CD4-positive, CD25-positive, alpha-beta regulatory T cell (primary cell): ENCODE measurements at regions not wholly inside any gene's neighbourhood (a gene's known extent, or its start where the extent isn't known, plus 50 kb on each side); places are given as distances from the start of the nearest gene placed in this dataset.

Experiments
- ATAC-seq, 2 donors: fragments of 150-1000 bp; cut with Tn5 transposase; one replicate each; pipeline ENCODE4 v1.10.0; 2021; ENCODE audit warnings: low read depth in 2 of 2, moderate number of reproducible peaks in 2 of 2, moderate library complexity in 1 of 2
- DNase-seq, 3 donors: peaks; one replicate each; pipeline versions ENCODE4 v3.0.0 to v3.0.0-alpha.2; 2012 to 2022; ENCODE audit warnings: mixed read lengths in 1 of 3
- H3K27ac ChIP-seq: one replicate; pipeline ENCODE4 v1.7.0; 2013; ENCODE audit warnings: mild to moderate bottlenecking, low read length; ENCODE audit not compliant: insufficient read depth, poor library complexity, severe bottlenecking
- H3K27me3 ChIP-seq: one replicate; pipeline ENCODE4 v1.7.0; 2013; ENCODE audit warnings: low read length; ENCODE audit not compliant: control insufficient read depth, insufficient read depth
- H3K36me3 ChIP-seq: one replicate; pipeline ENCODE4 v1.7.0; 2013; ENCODE audit warnings: mild to moderate bottlenecking, low read length, moderate library complexity; ENCODE audit not compliant: control insufficient read depth, insufficient read depth
- H3K4me1 ChIP-seq: 2 replicates; pipeline ENCODE4 v1.7.0; 2013; ENCODE audit warnings: mild to moderate bottlenecking, low read length; ENCODE audit not compliant: insufficient read depth, control insufficient read depth, poor library complexity, severe bottlenecking
- H3K4me3 ChIP-seq: one replicate; pipeline ENCODE4 v1.7.0; 2013; ENCODE audit warnings: low read depth, mild to moderate bottlenecking, low read length, moderate library complexity
- H3K9me3 ChIP-seq, 2 experiments: 1 replicate in 1 of 2; 2 replicates in 1 of 2; pipeline ENCODE4 v1.7.0; 2013; ENCODE audit warnings: low read length in 2 of 2, mild to moderate bottlenecking in 1 of 2, moderate library complexity in 1 of 2; ENCODE audit not compliant: control insufficient read depth in 2 of 2
- H3K27ac Mint-ChIP-seq, 3 donors: one replicate each; pipeline ENCODE4 v1.8.0; 2020 to 2022; ENCODE audit warnings: mild to moderate bottlenecking in 3 of 3, mixed read lengths in 3 of 3, moderate library complexity in 2 of 3
- H3K27me3 Mint-ChIP-seq: one replicate; pipeline ENCODE4 v1.8.0; 2022; ENCODE audit warnings: mild to moderate bottlenecking, mixed read lengths
- H3K36me3 Mint-ChIP-seq: one replicate; pipeline ENCODE4 v1.8.0; 2020; ENCODE audit warnings: mixed read lengths
- H3K4me1 Mint-ChIP-seq, 4 donors: one replicate each; pipeline ENCODE4 v1.8.0; 2020 to 2022; ENCODE audit warnings: mixed read lengths in 4 of 4, mild to moderate bottlenecking in 1 of 4
- H3K4me3 Mint-ChIP-seq, 4 donors: one replicate each; pipeline ENCODE4 v1.8.0; 2020 to 2022; ENCODE audit warnings: mild to moderate bottlenecking in 4 of 4, mixed read lengths in 4 of 4, moderate library complexity in 3 of 4
- H3K9me3 Mint-ChIP-seq, 7 donors: one replicate each; pipeline ENCODE4 v1.8.0; 2020 to 2022; ENCODE audit warnings: mixed read lengths in 7 of 7, mild to moderate bottlenecking in 3 of 7, moderate library complexity in 2 of 7

GRCh38 chr10:130775311-130775710 is 536.2 kb downstream of the TCERG1L start:
- Mint-ChIP-seq H3K36me3 (no peaks in the 10 kb centered on the region), H3K4me3 (no peak overlapping the region), H3K27ac (no peak overlapping the region), H3K4me1 (no peaks in the 10 kb centered on the region), H3K9me3 (peaks cover 0 to 2% (median 0%) of the 10 kb centered on the region in 7 donors), H3K27me3 (no peaks in the 10 kb centered on the region)
- ATAC-seq (no peak), DNase-seq (no peak)
- Histone ChIP-seq H3K4me1 (no peaks in the 10 kb centered on the region), H3K27me3 (no peaks in the 10 kb centered on the region), H3K36me3 (no peaks in the 10 kb centered on the region), H3K9me3 (no peaks in the 10 kb centered on the region), H3K4me3 (no peak overlapping the region), H3K27ac (no peak overlapping the region)

- Histone ChIP-seq H3K4me3 (no peak overlapping the region), H3K36me3 (no peaks in the 10 kb centered on the region), H3K4me1 (no peaks in the 10 kb centered on the region), H3K27ac (no peak overlapping the region), H3K9me3 (no peaks in the 10 kb centered on the region), H3K27me3 (no peaks in the 10 kb centered on the region)
- Mint-ChIP-seq H3K9me3 (peaks cover 0 to 2% (median 0%) of the 10 kb centered on the region in 7 donors), H3K4me3 (no peak overlapping the region), H3K4me1 (no peaks in the 10 kb centered on the region), H3K36me3 (no peaks in the 10 kb centered on the region), H3K27ac (no peak overlapping the region), H3K27me3 (no peaks in the 10 kb centered on the region)
- ATAC-seq (no peak), DNase-seq (no peak)
Measured at GRCh38 chr10:130776724-130777123, 534.8 kb downstream of the TCERG1L start.

- ATAC-seq (no peak), DNase-seq (no peak)
- H3K36me3 Mint-ChIP-seq, result no peaks in the 10 kb centered on the region
- H3K4me1 ChIP-seq, result no peaks in the 10 kb centered on the region
- H3K9me3 ChIP-seq, result no peaks in the 10 kb centered on the region
- H3K4me3 Mint-ChIP-seq, result no peak overlapping the region
- no peak overlapping the region for H3K27ac Mint-ChIP-seq
- no peaks in the 10 kb centered on the region for H3K36me3 ChIP-seq
- H3K27me3 ChIP-seq, result no peaks in the 10 kb centered on the region
- no peaks in the 10 kb centered on the region for H3K4me1 Mint-ChIP-seq
- H3K27ac ChIP-seq, result no peak overlapping the region
- no peaks in the 10 kb centered on the region for H3K27me3 Mint-ChIP-seq
- H3K4me3 ChIP-seq, result no peak overlapping the region
- H3K9me3 Mint-ChIP-seq, result peaks cover 0 to 2% (median 0%) of the 10 kb centered on the region in 7 donors
Measured at GRCh38 chr10:130777507-130778165, 533.9 kb downstream of the TCERG1L start.

- ATAC-seq (no peak), DNase-seq (no peak)
- H3K27me3 ChIP-seq, result no peaks in the 10 kb centered on the region
- H3K4me3 Mint-ChIP-seq, result no peak overlapping the region
- no peak overlapping the region for H3K27ac Mint-ChIP-seq
- no peaks in the 10 kb centered on the region for H3K9me3 Mint-ChIP-seq
- H3K36me3 Mint-ChIP-seq, result no peaks in the 10 kb centered on the region
- no peak overlapping the region for H3K4me3 ChIP-seq
- H3K27ac ChIP-seq, result no peak overlapping the region
- no peaks in the 10 kb centered on the region for H3K9me3 ChIP-seq
- H3K36me3 ChIP-seq, result no peaks in the 10 kb centered on the region
- H3K4me1 Mint-ChIP-seq, result no peaks in the 10 kb centered on the region
- no peaks in the 10 kb centered on the region for H3K27me3 Mint-ChIP-seq
- no peaks in the 10 kb centered on the region for H3K4me1 ChIP-seq
Measured at GRCh38 chr10:130778166-130778545, 533.4 kb downstream of the TCERG1L start.

GRCh38 chr10:130780763-130781162 is 530.8 kb downstream of the TCERG1L start:
- Mint-ChIP-seq H3K36me3 (no peaks in the 10 kb centered on the region), H3K27me3 (no peaks in the 10 kb centered on the region), H3K9me3 (no peaks in the 10 kb centered on the region), H3K27ac (no peak overlapping the region), H3K4me1 (no peaks in the 10 kb centered on the region), H3K4me3 (no peak overlapping the region)
- no peak overlapping the region for H3K4me3 ChIP-seq
- H3K27ac ChIP-seq, result no peak overlapping the region
- ATAC-seq (no peak), DNase-seq (no peak)
- no peaks in the 10 kb centered on the region for H3K4me1 ChIP-seq
- H3K36me3 ChIP-seq, result no peaks in the 10 kb centered on the region
- H3K27me3 ChIP-seq, result no peaks in the 10 kb centered on the region
- no peaks in the 10 kb centered on the region for H3K9me3 ChIP-seq

- no peak for ATAC-seq
- Histone ChIP-seq H3K4me3 (no peak overlapping the region), H3K27me3 (no peaks in the 10 kb centered on the region), H3K9me3 (no peaks in the 10 kb centered on the region), H3K4me1 (no peaks in the 10 kb centered on the region), H3K36me3 (no peaks in the 10 kb centered on the region), H3K27ac (no peak overlapping the region)
- Mint-ChIP-seq H3K4me3 (no peak overlapping the region), H3K36me3 (no peaks in the 10 kb centered on the region), H3K4me1 (no peaks in the 10 kb centered on the region), H3K9me3 (no peaks in the 10 kb centered on the region), H3K27me3 (no peaks in the 10 kb centered on the region), H3K27ac (peak overlapping the region in 1 of 3 donors; percentile 10)
- no peak for DNase-seq
Measured at GRCh38 chr10:130781206-130781605, 530.3 kb downstream of the TCERG1L start.

- Histone ChIP-seq H3K4me1 (no peaks in the 10 kb centered on the region), H3K27me3 (no peaks in the 10 kb centered on the region), H3K9me3 (no peaks in the 10 kb centered on the region)
Measured at GRCh38 chr10:130781623-130782022, 529.9 kb downstream of the TCERG1L start.

GRCh38 chr10:130782467-130782866 is 529.1 kb downstream of the TCERG1L start:
- H3K4me3 Mint-ChIP-seq, result no peak overlapping the region
- no peaks in the 10 kb centered on the region for H3K9me3 ChIP-seq
- H3K27ac ChIP-seq, result no peak overlapping the region
- no peaks in the 10 kb centered on the region for H3K4me1 ChIP-seq
- no peaks in the 10 kb centered on the region for H3K27me3 ChIP-seq
- ATAC-seq (no peak), DNase-seq (no peak)
- no peaks in the 10 kb centered on the region for H3K36me3 ChIP-seq
- peaks cover 0 to under 1% (median 0%) of the 10 kb centered on the region in 7 donors for H3K9me3 Mint-ChIP-seq
- H3K36me3 Mint-ChIP-seq, result no peaks in the 10 kb centered on the region
- no peaks in the 10 kb centered on the region for H3K4me1 Mint-ChIP-seq
- H3K27ac Mint-ChIP-seq, result no peak overlapping the region
- H3K27me3 Mint-ChIP-seq, result no peaks in the 10 kb centered on the region
- no peak overlapping the region for H3K4me3 ChIP-seq

More at GRCh38 chr10:130781623-130782022, 529.9 kb downstream of the TCERG1L start:
- Histone ChIP-seq H3K4me3 (no peak overlapping the region), H3K36me3 (no peaks in the 10 kb centered on the region), H3K27ac (no peak overlapping the region)
- no peak overlapping the region for H3K4me3 Mint-ChIP-seq
- H3K36me3 Mint-ChIP-seq, result no peaks in the 10 kb centered on the region
- no peaks in the 10 kb centered on the region for H3K27me3 Mint-ChIP-seq
- no peaks in the 10 kb centered on the region for H3K9me3 Mint-ChIP-seq
- ATAC-seq (no peak), DNase-seq (no peak)
- peak overlapping the region in 1 of 3 donors; percentile 54 for H3K27ac Mint-ChIP-seq
- H3K4me1 Mint-ChIP-seq, result no peaks in the 10 kb centered on the region
